ENCODE measurements at regions not wholly inside any gene's neighbourhood (a gene's known extent, or its start where the extent isn't known, plus 50 kb on each side); places are given as distances from the start of the nearest gene placed in this dataset.
A peak's percentile ranks its signal among the peaks of the same experiment; 100 is the strongest.

DNA sequence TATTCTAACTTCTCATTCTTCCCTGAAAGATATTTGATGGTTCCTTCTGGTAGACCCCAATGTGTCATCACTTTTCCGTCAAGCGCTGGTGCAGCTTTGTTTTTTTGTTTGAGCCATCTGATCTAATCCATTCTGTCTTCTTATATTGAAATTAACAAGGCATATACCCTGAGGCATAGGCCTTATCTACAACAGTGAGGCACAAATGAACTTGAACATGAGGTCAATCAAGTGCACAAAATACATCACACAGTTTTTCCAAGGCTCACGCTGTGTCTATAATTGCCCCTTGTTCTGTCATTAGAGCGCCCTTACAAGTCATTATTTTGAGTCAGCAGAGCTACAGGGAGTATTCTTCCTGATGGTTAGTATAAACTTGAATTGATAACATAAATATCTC, 406.6 kb downstream of the MAT2B start:
- TF ChIP-seq, protein P1, sequence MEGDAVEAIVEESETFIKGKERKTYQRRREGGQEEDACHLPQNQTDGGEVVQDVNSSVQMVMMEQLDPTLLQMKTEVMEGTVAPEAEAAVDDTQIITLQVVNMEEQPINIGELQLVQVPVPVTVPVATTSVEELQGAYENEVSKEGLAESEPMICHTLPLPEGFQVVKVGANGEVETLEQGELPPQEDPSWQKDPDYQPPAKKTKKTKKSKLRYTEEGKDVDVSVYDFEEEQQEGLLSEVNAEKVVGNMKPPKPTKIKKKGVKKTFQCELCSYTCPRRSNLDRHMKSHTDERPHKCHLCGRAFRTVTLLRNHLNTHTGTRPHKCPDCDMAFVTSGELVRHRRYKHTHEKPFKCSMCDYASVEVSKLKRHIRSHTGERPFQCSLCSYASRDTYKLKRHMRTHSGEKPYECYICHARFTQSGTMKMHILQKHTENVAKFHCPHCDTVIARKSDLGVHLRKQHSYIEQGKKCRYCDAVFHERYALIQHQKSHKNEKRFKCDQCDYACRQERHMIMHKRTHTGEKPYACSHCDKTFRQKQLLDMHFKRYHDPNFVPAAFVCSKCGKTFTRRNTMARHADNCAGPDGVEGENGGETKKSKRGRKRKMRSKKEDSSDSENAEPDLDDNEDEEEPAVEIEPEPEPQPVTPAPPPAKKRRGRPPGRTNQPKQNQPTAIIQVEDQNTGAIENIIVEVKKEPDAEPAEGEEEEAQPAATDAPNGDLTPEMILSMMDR (IDR thresholded peaks at IDR 0.05), result no peak

DNA sequence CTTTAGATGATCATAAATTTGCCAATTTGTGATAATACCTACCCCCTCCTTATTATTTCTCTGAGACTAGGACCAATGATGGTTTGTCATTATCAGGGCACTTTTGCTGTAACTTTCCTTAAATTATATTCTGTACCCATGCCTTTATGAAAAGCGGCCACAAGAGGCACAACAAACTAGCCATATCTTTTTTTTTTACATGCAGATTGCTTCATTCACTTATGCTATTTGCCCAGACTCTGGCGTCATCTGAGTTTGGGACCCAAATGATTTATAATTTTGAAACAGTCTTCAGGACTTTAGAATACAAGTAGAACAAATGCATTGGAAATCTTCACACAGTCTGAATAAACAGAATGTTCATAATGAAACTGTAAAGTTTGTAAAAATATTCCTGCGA, 408.1 kb downstream of the MAT2B start:
- TF ChIP-seq, protein P1 (IDR thresholded peaks at IDR 0.05), result 0 out of 2 replicates have a peak, but pooled peaks have one; percentile 23

DNA sequence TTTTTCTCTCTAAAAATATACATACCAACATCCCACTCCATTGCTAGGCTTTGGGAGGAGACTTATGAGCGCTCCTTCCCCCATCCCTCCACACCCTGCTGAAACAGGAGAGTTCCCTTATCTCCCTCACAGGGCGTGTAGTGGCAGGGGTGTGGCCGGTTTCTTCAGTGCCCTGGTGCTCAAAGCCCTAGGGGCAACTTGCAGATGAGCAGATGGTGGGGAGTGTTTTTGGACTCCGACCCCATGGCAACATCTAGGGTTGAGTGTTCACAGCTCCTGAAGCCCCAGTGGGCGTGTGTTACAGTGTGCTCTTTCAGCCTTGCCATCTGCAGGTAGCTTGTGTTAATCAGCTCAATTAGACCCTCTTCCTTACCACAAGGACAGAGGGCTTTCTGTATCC, 409.5 kb downstream of the MAT2B start:
- TF ChIP-seq, protein P1 (IDR thresholded peaks at IDR 0.05), result no peak

DNA sequence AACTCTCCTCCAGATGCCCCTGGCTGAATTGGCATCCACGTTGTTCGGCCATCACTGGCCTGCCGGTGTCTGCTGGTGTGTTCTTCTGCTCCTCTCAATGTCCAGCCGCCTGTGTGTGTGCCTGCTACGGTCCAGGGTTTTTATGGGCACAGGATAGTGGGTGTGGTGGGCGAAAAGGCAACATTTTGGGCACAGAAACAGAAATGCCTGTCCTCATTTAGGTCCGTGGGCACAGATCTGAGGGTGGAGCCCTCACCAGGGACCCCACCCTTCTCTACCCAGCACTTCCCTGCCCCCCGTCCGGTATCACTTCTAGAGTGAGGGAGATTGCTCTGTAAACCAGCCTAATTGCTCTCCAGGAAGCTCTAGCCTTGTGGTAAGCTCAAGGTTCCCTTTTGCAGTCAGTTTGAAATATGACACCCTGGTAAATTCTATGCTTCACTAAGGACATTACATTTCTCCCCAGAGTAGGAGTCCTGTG, 410.1 kb downstream of the MAT2B start:
- TF ChIP-seq, protein P1 (IDR thresholded peaks at IDR 0.05), result no peak

DNA sequence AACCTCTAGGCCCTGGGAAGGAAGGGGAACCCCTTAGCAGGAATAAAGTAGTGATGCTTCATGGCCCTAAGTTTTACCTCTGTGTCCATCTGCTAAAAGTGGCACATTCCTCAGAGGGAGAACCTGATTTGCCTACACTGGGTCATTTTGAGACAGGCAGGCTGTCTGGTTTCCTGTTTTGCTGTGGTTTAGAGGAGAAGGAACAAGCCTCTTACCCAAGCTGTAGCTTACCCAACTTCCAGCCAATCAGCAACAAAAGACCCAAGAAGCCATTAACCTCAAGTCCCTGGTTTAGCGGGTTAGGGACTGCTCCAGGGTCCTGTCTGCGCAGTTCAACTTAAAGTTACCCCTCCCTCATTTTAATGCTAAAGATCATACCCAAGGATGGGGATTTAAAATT, 411.0 kb downstream of the MAT2B start:
- TF ChIP-seq, protein P1 (IDR thresholded peaks at IDR 0.05), result no peak

DNA sequence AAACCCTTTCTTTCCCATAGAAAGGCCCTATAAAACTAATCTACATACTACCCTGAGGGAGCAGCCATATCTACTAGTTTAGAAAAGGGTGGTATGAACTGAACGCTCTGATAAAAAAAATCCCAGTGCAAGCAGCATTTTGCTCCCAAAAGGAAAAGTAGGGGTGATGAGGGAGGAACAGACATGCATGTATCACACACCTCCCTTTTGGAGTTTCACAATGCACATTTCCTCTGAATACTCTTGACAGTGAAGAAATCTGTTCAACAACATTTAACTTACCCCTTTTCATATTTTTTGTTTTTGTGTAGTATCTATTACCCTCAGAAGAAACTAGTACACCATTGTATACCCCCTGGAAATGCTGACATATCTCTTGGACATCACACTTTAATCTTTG, 411.4 kb downstream of the MAT2B start:
- TF ChIP-seq, protein P1 (IDR thresholded peaks at IDR 0.05), result no peak

DNA sequence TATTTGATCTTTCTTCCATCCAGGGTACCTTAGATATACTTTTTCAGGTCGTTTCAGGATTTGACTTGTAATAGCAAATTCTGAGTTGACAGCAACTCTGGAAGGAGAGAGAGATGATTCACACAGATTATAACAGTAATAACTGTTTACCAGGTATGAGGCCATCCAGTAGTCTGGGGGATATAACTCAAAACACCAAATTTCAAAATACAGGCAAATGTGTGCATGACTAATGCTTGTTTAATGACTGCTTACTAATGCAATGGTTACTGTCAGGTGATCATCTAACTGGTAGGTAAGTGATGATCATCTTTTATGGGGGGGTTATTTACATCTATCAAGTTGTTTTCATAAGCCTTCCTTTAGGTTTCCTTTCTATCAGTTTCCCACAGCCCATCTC, 412.3 kb downstream of the MAT2B start:
- TF ChIP-seq, protein P1 (IDR thresholded peaks at IDR 0.05), result no peak

DNA sequence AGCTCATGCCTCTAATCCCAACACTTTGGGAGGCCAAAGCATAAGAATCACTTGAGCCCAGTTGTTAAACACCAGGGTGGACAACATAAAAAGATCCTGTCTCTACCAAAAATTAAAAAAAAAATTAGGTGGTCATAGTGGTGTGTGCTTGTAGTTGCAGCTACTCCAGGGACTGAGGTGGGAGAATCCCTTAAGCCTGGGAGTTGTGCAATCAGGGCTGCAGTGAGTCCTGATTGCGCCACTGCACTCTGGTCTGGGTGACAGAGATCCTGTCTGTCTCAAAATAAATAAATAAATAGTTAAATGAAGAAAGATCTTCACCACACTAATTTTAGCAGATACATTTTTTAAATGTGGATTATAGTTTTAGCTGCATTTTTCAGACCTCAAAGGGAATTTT, 433.2 kb downstream of the MAT2B start:
- TF ChIP-seq, protein P1 (IDR thresholded peaks at IDR 0.05), result no peak

All from LNCAP (cell line).